WTC11 (cell line): ENCODE measurements at regions not wholly inside any gene's neighbourhood (a gene's known extent, or its start where the extent isn't known, plus 50 kb on each side); places are given as distances from the start of the nearest gene placed in this dataset.

Experiments
- ERG ChIP-seq: fragments of 250-450 bp; sonication (Bioruptor Pico); IDR thresholded peaks from 2 replicates; pipeline ENCODE4 v1.8.0; 2021; ENCODE audit warnings: mild to moderate bottlenecking
- MAX ChIP-seq: sonication (generic); formaldehyde crosslinking; IDR thresholded peaks from 2 replicates; pipeline ENCODE4 v1.8.0; 2022; ENCODE audit warnings: mild to moderate bottlenecking, missing genetic modification reagents
- TCF7 ChIP-seq: sonication (generic); formaldehyde crosslinking; IDR thresholded peaks from 2 replicates; pipeline ENCODE4 v1.8.0; 2022; ENCODE audit warnings: mild to moderate bottlenecking, low read depth, missing genetic modification reagents, moderate library complexity

GRCh38 chr16:64236316-64236715, 885.5 kb downstream of the CDH11 start:
- TF ChIP-seq MAX (CRISPR knock-in tag) (no peak), ERG (CRISPR knock-in tag) (no peak), TCF7 (CRISPR knock-in tag) (no peak)
